Fibroblast of lung (primary cell): ENCODE measurements at regions not wholly inside any gene's neighbourhood (a gene's known extent, or its start where the extent isn't known, plus 50 kb on each side); places are given as distances from the start of the nearest gene placed in this dataset.

Experiments used
- DNase-seq, 2 donors: peaks; one replicate each; pipeline versions ENCODE4 v3.0.0 to v3.0.0-alpha.2; 2010; ENCODE audit warnings: low read depth in 2 of 2
- H2AFZ ChIP-seq: 2 replicates; pipeline ENCODE4 v1.5.1; 2012; ENCODE audit warnings: low read length, control low read depth, inconsistent platforms
- H3K27ac ChIP-seq: 2 replicates; pipeline ENCODE4 v1.5.1; 2011; ENCODE audit warnings: low read length, control low read depth; ENCODE audit not compliant: insufficient read depth
- H3K27me3 ChIP-seq: 2 replicates; pipeline ENCODE4 v1.5.1; 2011; ENCODE audit warnings: mild to moderate bottlenecking, low read length; ENCODE audit not compliant: control insufficient read depth, insufficient read depth
- H3K36me3 ChIP-seq: 2 replicates; pipeline ENCODE4 v1.5.1; 2011; ENCODE audit warnings: low read length; ENCODE audit not compliant: control insufficient read depth, insufficient read depth
- H3K4me1 ChIP-seq: 2 replicates; pipeline ENCODE4 v1.5.1; 2011; ENCODE audit warnings: low read length; ENCODE audit not compliant: control insufficient read depth, insufficient read depth; ENCODE audit errors: extremely low read depth
- H3K4me2 ChIP-seq: 2 replicates; pipeline ENCODE4 v1.5.1; 2011; ENCODE audit warnings: low read length, control low read depth; ENCODE audit not compliant: insufficient read depth; ENCODE audit errors: extremely low read depth
- H3K4me3 ChIP-seq, 4 experiments: fragments of 200-600 bp in 1 of 4; sonication (generic) in 1 of 4; replicated peaks in 1 of 4; 2 replicates each; pipeline ENCODE4 v1.5.1; 2011 to 2016; ENCODE audit warnings: low read length in 4 of 4, low read depth in 3 of 4, mild to moderate bottlenecking in 3 of 4, control low read depth in 2 of 4, inconsistent platforms in 1 of 4, mixed read lengths in 1 of 4; ENCODE audit not compliant: insufficient read depth in 1 of 4; ENCODE audit errors: control extremely low read depth in 1 of 4
- H3K79me2 ChIP-seq: 2 replicates; pipeline ENCODE4 v1.5.1; 2012; ENCODE audit warnings: mild to moderate bottlenecking, low read length, inconsistent platforms; ENCODE audit not compliant: control insufficient read depth, insufficient read depth
- H3K9ac ChIP-seq: 2 replicates; pipeline ENCODE4 v1.5.1; 2011; ENCODE audit warnings: mild to moderate bottlenecking, low read length, control low read depth; ENCODE audit not compliant: insufficient read depth
- H3K9me3 ChIP-seq: 2 replicates; pipeline ENCODE4 v1.5.1; 2012; ENCODE audit warnings: low read depth, low read length; ENCODE audit not compliant: control insufficient read depth, insufficient read depth
- H4K20me1 ChIP-seq: 2 replicates; pipeline ENCODE4 v1.5.1; 2011; ENCODE audit warnings: low read length; ENCODE audit not compliant: control insufficient read depth, insufficient read depth; ENCODE audit errors: extremely low read depth
- EZH2 ChIP-seq: IDR thresholded peaks from 2 replicates; pipeline ENCODE4 v1.5.1; 2012; ENCODE audit warnings: low read length, control low read depth, mild to moderate bottlenecking; ENCODE audit errors: missing control alignments
- TF ChIP-seq, protein P1 (sequence below), 2 donors: IDR thresholded peaks in 1 of 2; conservative IDR thresholded peaks in 1 of 2; 1 replicate in 1 of 2; 2 replicates in 1 of 2; pipeline ENCODE4 v1.5.1; 2011 to 2012; ENCODE audit warnings: low read length in 2 of 2, control low read depth in 1 of 2, inconsistent platforms in 1 of 2, low read depth in 1 of 2, mild to moderate bottlenecking in 1 of 2

- Histone ChIP-seq H3K4me1 (peaks cover 6% of the 10 kb centered on the region), H3K4me2 (no peak overlapping the region), H3K36me3 (no peaks in the 10 kb centered on the region), H3K9ac (no peak overlapping the region), H4K20me1 (no peaks in the 10 kb centered on the region), H3K4me3 (no peak overlapping the region), H3K27ac (no peak overlapping the region), H3K27me3 (no peaks in the 10 kb centered on the region), H3K79me2 (no peaks in the 10 kb centered on the region), H2AFZ (no peak overlapping the region), H3K9me3 (no peaks in the 10 kb centered on the region)
- TF ChIP-seq EZH2, result no peak
- TF ChIP-seq, protein P1, sequence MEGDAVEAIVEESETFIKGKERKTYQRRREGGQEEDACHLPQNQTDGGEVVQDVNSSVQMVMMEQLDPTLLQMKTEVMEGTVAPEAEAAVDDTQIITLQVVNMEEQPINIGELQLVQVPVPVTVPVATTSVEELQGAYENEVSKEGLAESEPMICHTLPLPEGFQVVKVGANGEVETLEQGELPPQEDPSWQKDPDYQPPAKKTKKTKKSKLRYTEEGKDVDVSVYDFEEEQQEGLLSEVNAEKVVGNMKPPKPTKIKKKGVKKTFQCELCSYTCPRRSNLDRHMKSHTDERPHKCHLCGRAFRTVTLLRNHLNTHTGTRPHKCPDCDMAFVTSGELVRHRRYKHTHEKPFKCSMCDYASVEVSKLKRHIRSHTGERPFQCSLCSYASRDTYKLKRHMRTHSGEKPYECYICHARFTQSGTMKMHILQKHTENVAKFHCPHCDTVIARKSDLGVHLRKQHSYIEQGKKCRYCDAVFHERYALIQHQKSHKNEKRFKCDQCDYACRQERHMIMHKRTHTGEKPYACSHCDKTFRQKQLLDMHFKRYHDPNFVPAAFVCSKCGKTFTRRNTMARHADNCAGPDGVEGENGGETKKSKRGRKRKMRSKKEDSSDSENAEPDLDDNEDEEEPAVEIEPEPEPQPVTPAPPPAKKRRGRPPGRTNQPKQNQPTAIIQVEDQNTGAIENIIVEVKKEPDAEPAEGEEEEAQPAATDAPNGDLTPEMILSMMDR (conservative IDR thresholded peaks at IDR 0.05 in 1 of 2, IDR thresholded peaks at IDR 0.05 in 1 of 2; ENCODE audit: low read depth in 1 of 2, low read length in 2 of 2), result no peak
- peak in 1 of 2 donors; percentile 63 for DNase-seq
Measured at GRCh38 chr9:87198716-87199115, 251.4 kb upstream of the GAS1 start.

DNA sequence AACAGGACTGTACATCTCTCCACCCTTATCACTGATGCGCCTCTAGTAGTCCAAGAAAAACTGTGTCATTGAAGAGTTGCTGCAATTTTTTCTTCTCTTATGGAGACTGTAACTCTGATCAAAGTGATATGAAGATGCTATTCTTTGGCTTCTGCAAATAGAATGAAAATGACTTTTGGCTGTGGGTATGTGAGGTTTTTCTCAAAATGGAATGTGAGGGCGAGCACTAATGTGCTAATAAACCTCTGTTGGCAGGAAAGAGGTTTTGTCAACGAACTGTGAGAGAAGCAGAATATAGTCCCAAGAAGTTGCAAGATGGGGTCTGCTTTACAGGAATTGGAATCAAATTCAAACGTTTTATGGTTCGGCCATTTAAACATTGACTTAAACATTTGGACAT, 252.0 kb upstream of the GAS1 start:
- Histone ChIP-seq H3K9me3 (no peaks in the 10 kb centered on the region), H3K36me3 (no peaks in the 10 kb centered on the region), H3K4me3 (no peak overlapping the region), H3K27ac (no peak overlapping the region), H3K79me2 (no peaks in the 10 kb centered on the region), H3K27me3 (no peaks in the 10 kb centered on the region), H2AFZ (no peak overlapping the region), H3K4me2 (no peak overlapping the region), H4K20me1 (no peaks in the 10 kb centered on the region), H3K9ac (no peak overlapping the region), H3K4me1 (peaks cover 6% of the 10 kb centered on the region)
- TF ChIP-seq EZH2, result no peak
- TF ChIP-seq, protein P1 (conservative IDR thresholded peaks at IDR 0.05 in 1 of 2, IDR thresholded peaks at IDR 0.05 in 1 of 2; ENCODE audit: low read depth in 1 of 2, low read length in 2 of 2), result no peak
- no peak for DNase-seq

DNA sequence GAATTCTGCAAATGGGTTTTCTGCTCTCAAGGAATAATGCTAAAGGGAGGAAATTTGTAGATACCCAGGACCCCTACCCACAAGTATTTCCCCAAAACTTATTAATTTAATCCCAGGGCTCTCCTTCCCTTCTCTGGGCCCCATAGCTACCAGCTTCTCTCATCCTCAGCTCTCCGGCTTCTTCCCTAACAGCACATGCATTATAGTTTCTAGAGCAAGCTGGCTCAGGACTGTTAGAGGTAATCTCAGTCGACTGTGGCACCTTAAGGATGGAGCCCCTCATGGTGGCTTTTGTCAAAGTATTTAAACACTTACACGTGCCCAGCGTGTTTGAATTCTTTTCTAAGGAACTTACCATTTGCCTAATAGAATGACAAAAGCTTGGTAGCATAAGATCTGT, 252.5 kb upstream of the GAS1 start:
- no peak overlapping the region for H3K9ac ChIP-seq
- no peak overlapping the region for H2AFZ ChIP-seq
- DNase-seq, result no peak
- H3K27ac ChIP-seq, result no peak overlapping the region
- H4K20me1 ChIP-seq, result no peaks in the 10 kb centered on the region
- H3K4me3 ChIP-seq, result no peak overlapping the region
- no peaks in the 10 kb centered on the region for H3K9me3 ChIP-seq
- no peaks in the 10 kb centered on the region for H3K36me3 ChIP-seq
- no peaks in the 10 kb centered on the region for H3K27me3 ChIP-seq
- peaks cover 4% of the 10 kb centered on the region for H3K4me1 ChIP-seq
- no peak overlapping the region for H3K4me2 ChIP-seq
- no peaks in the 10 kb centered on the region for H3K79me2 ChIP-seq
- TF ChIP-seq EZH2, result no peak
- TF ChIP-seq, protein P1 (conservative IDR thresholded peaks at IDR 0.05 in 1 of 2, IDR thresholded peaks at IDR 0.05 in 1 of 2; ENCODE audit: low read depth in 1 of 2, low read length in 2 of 2), result no peak
